ENCODE measurements at regions not wholly inside any gene's neighbourhood (a gene's known extent, or its start where the extent isn't known, plus 50 kb on each side); places are given as distances from the start of the nearest gene placed in this dataset.

- H3F3A ChIP-seq (ENCODE audit: low read depth) = no peaks in the 10 kb centered on the region
- peak; percentile 35 for DNase-seq (ENCODE audit: low spot score)
- no peaks in the 10 kb centered on the region for H3K36me3 Mint-ChIP-seq
- no peak overlapping the region for H3K9ac ChIP-seq
- TF ChIP-seq EZH2phosphoT487 (IDR thresholded peaks at IDR 0.05) (no peak), CTCF (IDR thresholded peaks at IDR 0.05) (no peak), EZH2 (IDR thresholded peaks at IDR 0.05) (no peak)
- H3K36me3 ChIP-seq = no peaks in the 10 kb centered on the region
- H3K4me3 ChIP-seq = no peak overlapping the region
- H3K27me3 Mint-ChIP-seq (ENCODE audit: insufficient read depth, low read depth) = no peaks in the 10 kb centered on the region
- H3K4me1 Mint-ChIP-seq = peaks cover 11% of the 10 kb centered on the region
- H3K4me3 Mint-ChIP-seq = no peak overlapping the region
- no peaks in the 10 kb centered on the region for H3K27me3 ChIP-seq
- H3K79me2 ChIP-seq (ENCODE audit: low read depth) = no peaks in the 10 kb centered on the region
- peaks cover 2% of the 10 kb centered on the region for H3K9me3 Mint-ChIP-seq
- no peak overlapping the region for H2AFZ ChIP-seq (replicated peaks)
- no peaks in the 10 kb centered on the region for H3K9me3 ChIP-seq (ENCODE audit: low read depth)
- no peak overlapping the region for H3K4me2 ChIP-seq
- H4K20me1 ChIP-seq (ENCODE audit: low read depth) = no peaks in the 10 kb centered on the region
- no peak overlapping the region for H3K27ac Mint-ChIP-seq
- no peak overlapping the region for H3K27ac ChIP-seq
- H3K4me1 ChIP-seq = peaks cover 8% of the 10 kb centered on the region
Measured at GRCh38 chr5:86763929-86764328, 146.2 kb downstream of the COX7C start.

- Mint-ChIP-seq H3K27ac (no peak overlapping the region), H3K4me1 (peaks cover 11% of the 10 kb centered on the region), H3K4me3 (no peak overlapping the region), H3K27me3 (ENCODE audit: insufficient read depth, low read depth) (no peaks in the 10 kb centered on the region), H3K9me3 (peaks cover 10% of the 10 kb centered on the region), H3K36me3 (peaks cover 3% of the 10 kb centered on the region)
- H2AFZ ChIP-seq (replicated peaks) = no peak overlapping the region
- H3K27ac ChIP-seq = no peak overlapping the region
- H3K9ac ChIP-seq = no peak overlapping the region
- H3K4me2 ChIP-seq = no peak overlapping the region
- H3F3A ChIP-seq (ENCODE audit: low read depth) = no peaks in the 10 kb centered on the region
- TF ChIP-seq CTCF (IDR thresholded peaks at IDR 0.05) = no peak
- no peak for TF ChIP-seq EZH2phosphoT487 (IDR thresholded peaks at IDR 0.05)
- H4K20me1 ChIP-seq (ENCODE audit: low read depth) = no peaks in the 10 kb centered on the region
- no peak overlapping the region for H3K4me3 ChIP-seq
- peaks cover 8% of the 10 kb centered on the region for H3K4me1 ChIP-seq
- H3K79me2 ChIP-seq (ENCODE audit: low read depth) = no peaks in the 10 kb centered on the region
- H3K9me3 ChIP-seq (ENCODE audit: low read depth) = no peaks in the 10 kb centered on the region
- H3K36me3 ChIP-seq = no peaks in the 10 kb centered on the region
- no peak for DNase-seq (ENCODE audit: low spot score)
- no peaks in the 10 kb centered on the region for H3K27me3 ChIP-seq
Measured at GRCh38 chr5:86765778-86766502, 148.2 kb downstream of the COX7C start.

GRCh38 chr5:86768699-86769202, 151.0 kb downstream of the COX7C start:
- H3K4me1 ChIP-seq = peaks cover under 1% of the 10 kb centered on the region
- H3K36me3 ChIP-seq = no peaks in the 10 kb centered on the region
- DNase-seq (ENCODE audit: low spot score) = no peak
- H3F3A ChIP-seq (ENCODE audit: low read depth) = no peaks in the 10 kb centered on the region
- no peaks in the 10 kb centered on the region for H4K20me1 ChIP-seq (ENCODE audit: low read depth)
- no peaks in the 10 kb centered on the region for H3K9me3 ChIP-seq (ENCODE audit: low read depth)
- Mint-ChIP-seq H3K36me3 (peaks cover 3% of the 10 kb centered on the region), H3K27ac (no peak overlapping the region), H3K27me3 (ENCODE audit: insufficient read depth, low read depth) (no peaks in the 10 kb centered on the region), H3K9me3 (peaks cover 13% of the 10 kb centered on the region), H3K4me3 (no peak overlapping the region), H3K4me1 (peaks cover 5% of the 10 kb centered on the region)
- no peak overlapping the region for H3K9ac ChIP-seq
- H3K79me2 ChIP-seq (ENCODE audit: low read depth) = no peaks in the 10 kb centered on the region
- TF ChIP-seq EZH2 (IDR thresholded peaks at IDR 0.05) (no peak), EZH2phosphoT487 (IDR thresholded peaks at IDR 0.05) (no peak), CTCF (IDR thresholded peaks at IDR 0.05) (no peak)
- H3K4me2 ChIP-seq = no peak overlapping the region
- no peak overlapping the region for H3K4me3 ChIP-seq
- H2AFZ ChIP-seq (replicated peaks) = no peak overlapping the region
- H3K27ac ChIP-seq = no peak overlapping the region
- no peaks in the 10 kb centered on the region for H3K27me3 ChIP-seq
